ENCODE measurements at regions not wholly inside any gene's neighbourhood (a gene's known extent, or its start where the extent isn't known, plus 50 kb on each side); places are given as distances from the start of the nearest gene placed in this dataset.

- TF ChIP-seq EZH2 (IDR thresholded peaks at IDR 0.05; ENCODE audit: low read length): no peak
- no peak for TF ChIP-seq CTCF (optimal IDR thresholded peaks at IDR 0.05 in 1 of 3, IDR thresholded peaks at IDR 0.05 in 1 of 3, conservative IDR thresholded peaks at IDR 0.05 in 1 of 3; ENCODE audit: extremely low read depth in 1 of 3, insufficient read depth in 2 of 3, low read length in 3 of 3)
Observed at GRCh38 chr5:168008555-168008954, 282.9 kb upstream of the WWC1 start.

Data from keratinocyte (primary cell).